Naive thymus-derived CD4-positive, alpha-beta T cell (primary cell): ENCODE measurements at regions not wholly inside any gene's neighbourhood (a gene's known extent, or its start where the extent isn't known, plus 50 kb on each side); places are given as distances from the start of the nearest gene placed in this dataset.
"Not testable (repeated sequence)": the region's sequence is repeated elsewhere in the genome, so short reads cannot be mapped to it uniquely, and the experiment has no call there.

Experiments
- ATAC-seq: fragments of 150-1000 bp; cut with Tn5 transposase; 2 replicates; pipeline ENCODE4 v1.10.0; 2021; ENCODE audit warnings: mild to moderate bottlenecking, moderate library complexity
- CTCF ChIA-PET: fragments of 350-600 bp; sonication (Branson Sonifier 250); formaldehyde crosslinking; loops from one replicate; lab custom pipeline; 2021; ENCODE audit warnings: antibody characterized with exemption; lab: Charles Lee
- POLR2A ChIA-PET: fragments of 350-600 bp; sonication (Branson Sonifier 250); formaldehyde crosslinking; loops from one replicate; lab custom pipeline; 2021; ENCODE audit warnings: antibody characterized with exemption, inconsistent platforms; lab: Charles Lee
- DNase-seq, 9 donors: peaks; one replicate each; pipeline versions ENCODE4 v3.0.0 to v3.0.0-alpha.2; 2020 to 2022; ENCODE audit warnings: mixed read lengths in 1 of 9
- H3K27ac ChIP-seq: one replicate; pipeline ENCODE4 v1.7.0; 2013; ENCODE audit warnings: mild to moderate bottlenecking, low read depth, low read length, moderate library complexity
- H3K27me3 ChIP-seq, 2 donors: one replicate each; pipeline ENCODE4 v1.7.0; 2013; ENCODE audit warnings: low read length in 2 of 2, mild to moderate bottlenecking in 2 of 2, moderate library complexity in 2 of 2; ENCODE audit not compliant: control insufficient read depth in 2 of 2, insufficient read depth in 2 of 2
- H3K36me3 ChIP-seq, 3 experiments: 1 replicate in 2 of 3; 2 replicates in 1 of 3; pipeline ENCODE4 v1.7.0; 2013; ENCODE audit warnings: low read length in 3 of 3, mild to moderate bottlenecking in 3 of 3, moderate library complexity in 1 of 3; ENCODE audit not compliant: insufficient read depth in 3 of 3, control insufficient read depth in 2 of 3
- H3K4me1 ChIP-seq, 2 donors: one replicate each; pipeline ENCODE4 v1.7.0; 2013; ENCODE audit warnings: low read length in 2 of 2, mild to moderate bottlenecking in 2 of 2, moderate library complexity in 1 of 2; ENCODE audit not compliant: control insufficient read depth in 2 of 2, insufficient read depth in 2 of 2
- H3K4me3 ChIP-seq: 2 replicates; pipeline ENCODE4 v1.7.0; 2013; ENCODE audit warnings: mild to moderate bottlenecking, low read length
- H3K9me3 ChIP-seq, 3 experiments: 1 replicate in 2 of 3; 2 replicates in 1 of 3; pipeline ENCODE4 v1.7.0; 2013; ENCODE audit warnings: low read length in 3 of 3; ENCODE audit not compliant: control insufficient read depth in 2 of 3
- H3K27ac Mint-ChIP-seq, 9 donors: one replicate each; pipeline ENCODE4 v1.8.0; 2020 to 2022; ENCODE audit warnings: mixed read lengths in 9 of 9, mild to moderate bottlenecking in 8 of 9, moderate library complexity in 5 of 9, inconsistent platforms in 2 of 9
- H3K27me3 Mint-ChIP-seq, 5 donors: one replicate each; pipeline ENCODE4 v1.8.0; 2021 to 2022; ENCODE audit warnings: mixed read lengths in 5 of 5, mild to moderate bottlenecking in 1 of 5
- H3K36me3 Mint-ChIP-seq, 5 donors: one replicate each; pipeline ENCODE4 v1.8.0; 2020 to 2022; ENCODE audit warnings: mixed read lengths in 5 of 5, mild to moderate bottlenecking in 3 of 5, inconsistent platforms in 1 of 5
- H3K4me1 Mint-ChIP-seq, 7 donors: one replicate each; pipeline ENCODE4 v1.8.0; 2020 to 2022; ENCODE audit warnings: mixed read lengths in 7 of 7, mild to moderate bottlenecking in 3 of 7, inconsistent platforms in 1 of 7
- H3K4me3 Mint-ChIP-seq, 10 donors: one replicate each; pipeline ENCODE4 v1.8.0; 2020 to 2022; ENCODE audit warnings: mild to moderate bottlenecking in 10 of 10, mixed read lengths in 10 of 10, moderate library complexity in 6 of 10, inconsistent platforms in 2 of 10
- H3K9me3 Mint-ChIP-seq, 11 donors: one replicate each; pipeline ENCODE4 v1.8.0; 2020 to 2022; ENCODE audit warnings: mixed read lengths in 11 of 11, mild to moderate bottlenecking in 4 of 11, inconsistent platforms in 1 of 11, moderate library complexity in 1 of 11
- intact Hi-C, 2 donors: fragments of 100-400 bp; cut with micrococcal nuclease; formaldehyde crosslinking; loops; one replicate each; pipeline ENCODE4 v1.15.1; 2023

GRCh38 chr10:25824050-25824449 is 110.0 kb upstream of the MYO3A start:
- Histone ChIP-seq H3K27me3 (no peaks in the 10 kb centered on the region), H3K9me3 (no peaks in the 10 kb centered on the region), H3K4me3 (no peak overlapping the region), H3K4me1 (no peaks in the 10 kb centered on the region), H3K36me3 (no peaks in the 10 kb centered on the region), H3K27ac (no peak overlapping the region)
- Mint-ChIP-seq H3K4me1 (peaks cover 0 to 4% (median 0%) of the 10 kb centered on the region in 7 donors), H3K36me3 (no peaks in the 10 kb centered on the region), H3K27ac (no peak overlapping the region), H3K9me3 (peaks cover 0 to 5% (median 0%) of the 10 kb centered on the region in 11 donors), H3K27me3 (peaks cover 0 to 24% (median 21%) of the 10 kb centered on the region in 5 donors), H3K4me3 (no peak overlapping the region)
- intact Hi-C loops, result no loop called here
- DNase-seq (no peak), ATAC-seq (no peak)
- POLR2A ChIA-PET, result no interaction called here
- CTCF ChIA-PET, result no interaction called here

GRCh38 chr10:25828475-25828874 is 105.6 kb upstream of the MYO3A start:
- CTCF ChIA-PET, result no interaction called here
- peaks cover 0 to 18% (median 15%) of the 10 kb centered on the region in 5 donors for H3K27me3 Mint-ChIP-seq
- H3K4me1 Mint-ChIP-seq, result no peaks in the 10 kb centered on the region

GRCh38 chr10:25831080-25831479 is 102.9 kb upstream of the MYO3A start:
- no peak overlapping the region for H3K4me3 ChIP-seq
- POLR2A ChIA-PET, result no interaction called here
- CTCF ChIA-PET, result no interaction called here
- no peaks in the 10 kb centered on the region for H3K4me1 Mint-ChIP-seq
- H3K36me3 ChIP-seq, result no peaks in the 10 kb centered on the region
- H3K27ac Mint-ChIP-seq, result no peak overlapping the region
- H3K9me3 Mint-ChIP-seq, result peaks cover 0 to 6% (median 2%) of the 10 kb centered on the region in 11 donors
- no peak for DNase-seq
- no peaks in the 10 kb centered on the region for H3K27me3 ChIP-seq
- no peaks in the 10 kb centered on the region for H3K4me1 ChIP-seq
- H3K9me3 ChIP-seq, result no peaks in the 10 kb centered on the region
- intact Hi-C loops, result no loop called here
- no peak overlapping the region for H3K4me3 Mint-ChIP-seq
- no peak overlapping the region for H3K27ac ChIP-seq
- H3K36me3 Mint-ChIP-seq, result no peaks in the 10 kb centered on the region
- ATAC-seq, result no peak
- peaks cover 0 to 22% (median 16%) of the 10 kb centered on the region in 5 donors for H3K27me3 Mint-ChIP-seq

More at GRCh38 chr10:25828475-25828874, 105.6 kb upstream of the MYO3A start:
- Mint-ChIP-seq H3K4me3 (no peak overlapping the region), H3K9me3 (peaks cover 0 to 4% (median 0%) of the 10 kb centered on the region in 11 donors), H3K36me3 (no peaks in the 10 kb centered on the region), H3K27ac (no peak overlapping the region)
- Histone ChIP-seq H3K4me3 (no peak overlapping the region), H3K4me1 (no peaks in the 10 kb centered on the region), H3K27me3 (no peaks in the 10 kb centered on the region), H3K36me3 (no peaks in the 10 kb centered on the region), H3K27ac (no peak overlapping the region), H3K9me3 (no peaks in the 10 kb centered on the region)
- no peak for DNase-seq
- POLR2A ChIA-PET, result no interaction called here
- intact Hi-C loops, result no loop called here
- ATAC-seq, result no peak

GRCh38 chr10:25839683-25840082 is 94.3 kb upstream of the MYO3A start:
- H3K27ac ChIP-seq, result no peak overlapping the region
- H3K4me1 ChIP-seq, result no peaks in the 10 kb centered on the region
- no peaks in the 10 kb centered on the region for H3K9me3 ChIP-seq
- no peak for ATAC-seq
- CTCF ChIA-PET, result no interaction called here
- H3K36me3 ChIP-seq, result no peaks in the 10 kb centered on the region
- intact Hi-C loops, result no loop called here
- H3K4me1 Mint-ChIP-seq, result no peaks in the 10 kb centered on the region
- no peak for DNase-seq
- POLR2A ChIA-PET, result no interaction called here
- H3K9me3 Mint-ChIP-seq, result peaks cover 0 to 11% (median 3%) of the 10 kb centered on the region in 11 donors
- H3K27me3 Mint-ChIP-seq, result peaks cover 0 to 17% (median 0%) of the 10 kb centered on the region in 5 donors
- H3K4me3 Mint-ChIP-seq, result no peak overlapping the region
- H3K4me3 ChIP-seq, result no peak overlapping the region
- H3K27me3 ChIP-seq, result no peaks in the 10 kb centered on the region
- H3K27ac Mint-ChIP-seq, result no peak overlapping the region
- no peaks in the 10 kb centered on the region for H3K36me3 Mint-ChIP-seq

- H3K4me1 Mint-ChIP-seq, H3K27ac ChIP-seq, CTCF ChIA-PET, ATAC-seq, H3K4me3 ChIP-seq, H3K36me3 Mint-ChIP-seq, intact Hi-C loops, H3K27ac Mint-ChIP-seq, H3K9me3 Mint-ChIP-seq, H3K27me3 ChIP-seq, H3K36me3 ChIP-seq, H3K4me3 Mint-ChIP-seq, H3K9me3 ChIP-seq, POLR2A ChIA-PET, H3K4me1 ChIP-seq, DNase-seq: not testable (repeated sequence)
- peaks cover 0 to 17% (median 2%) of the 10 kb centered on the region in 5 donors for H3K27me3 Mint-ChIP-seq
Observed at GRCh38 chr10:25840875-25841274, 93.2 kb upstream of the MYO3A start.

- Histone ChIP-seq H3K4me3 (no peak overlapping the region), H3K27me3 (no peaks in the 10 kb centered on the region), H3K36me3 (no peaks in the 10 kb centered on the region), H3K4me1 (no peaks in the 10 kb centered on the region), H3K9me3 (no peaks in the 10 kb centered on the region), H3K27ac (no peak overlapping the region)
- peaks cover 0 to 11% (median 4%) of the 10 kb centered on the region in 5 donors for H3K27me3 Mint-ChIP-seq
- ChIA-PET CTCF (no interaction called here), POLR2A (no interaction called here)
- H3K4me3 Mint-ChIP-seq, result no peak overlapping the region
- no peak overlapping the region for H3K27ac Mint-ChIP-seq
- H3K36me3 Mint-ChIP-seq, result no peaks in the 10 kb centered on the region
- no peaks in the 10 kb centered on the region for H3K4me1 Mint-ChIP-seq
- H3K9me3 Mint-ChIP-seq, result peaks cover 0 to 7% (median 0%) of the 10 kb centered on the region in 11 donors
- ATAC-seq (no peak), DNase-seq (no peak)
- intact Hi-C loops, result no loop called here
Observed at GRCh38 chr10:25842146-25842545, 91.9 kb upstream of the MYO3A start.

GRCh38 chr10:25843551-25844170 is 90.4 kb upstream of the MYO3A start:
- CTCF ChIA-PET, result no interaction called here
- H3K27me3 Mint-ChIP-seq, result peaks cover 0 to 15% (median 4%) of the 10 kb centered on the region in 5 donors
- H3K9me3 Mint-ChIP-seq, result peaks cover 0 to 7% (median 3%) of the 10 kb centered on the region in 11 donors

More at GRCh38 chr10:25843551-25844170, 90.4 kb upstream of the MYO3A start:
- H3K4me1 Mint-ChIP-seq, result no peaks in the 10 kb centered on the region
- H3K4me3 Mint-ChIP-seq, result no peak overlapping the region
- H3K27me3 ChIP-seq, result no peaks in the 10 kb centered on the region
- POLR2A ChIA-PET, result no interaction called here
- H3K4me3 ChIP-seq, result no peak overlapping the region
- no peaks in the 10 kb centered on the region for H3K4me1 ChIP-seq
- ATAC-seq (no peak), DNase-seq (no peak)
- no peaks in the 10 kb centered on the region for H3K36me3 ChIP-seq
- H3K9me3 ChIP-seq, result no peaks in the 10 kb centered on the region
- no peak overlapping the region for H3K27ac Mint-ChIP-seq
- H3K27ac ChIP-seq, result no peak overlapping the region
- H3K36me3 Mint-ChIP-seq, result peaks cover 0 to 3% (median 0%) of the 10 kb centered on the region in 5 donors
- intact Hi-C loops, result no loop called here
